GM12878 (cell line): ENCODE measurements at regions not wholly inside any gene's neighbourhood (a gene's known extent, or its start where the extent isn't known, plus 50 kb on each side); places are given as distances from the start of the nearest gene placed in this dataset.

Experiments
- ATAC-seq: fragments of 200-7000 bp; cut with Tn5 transposase; 3 replicates; pipeline ENCODE4 v1.9.1; 2020; ENCODE audit warnings: mild to moderate bottlenecking, moderate library complexity
- BruUV-seq: library from RNA; stranded (reverse); fragments of 400-500 nt; replicated peaks from 2 replicates; lab custom pipeline; 2021; lab: Mats Ljungman, UMichigan
- CTCF ChIA-PET: fragments of 300-600 bp; sonication (Branson Sonifier 250); formaldehyde crosslinking; extraction: SDS; loops from one replicate; lab custom pipeline; 2021; ENCODE audit warnings: inconsistent platforms; lab: Yijun Ruan, JAX
- POLR2A ChIA-PET: fragments of 350-600 bp; formaldehyde crosslinking; extraction: SDS; loops from one replicate; lab custom pipeline; 2021; ENCODE audit warnings: inconsistent platforms; lab: Charles Lee
- RAD21 ChIA-PET: fragments of 300-600 bp; sonication (Branson Sonifier 250); formaldehyde crosslinking; loops from one replicate; lab custom pipeline; 2023; ENCODE audit warnings: antibody characterized with exemption; ENCODE audit not compliant: unreplicated experiment; lab: Charles Lee
- SMC1A ChIA-PET: fragments of 300-600 bp; sonication (Branson Sonifier 250); formaldehyde crosslinking; loops from one replicate; lab custom pipeline; 2023; ENCODE audit not compliant: unreplicated experiment, uncharacterized antibody; lab: Charles Lee
- DNase-seq: peaks from one replicate; pipeline ENCODE4 v3.0.0-alpha.2; 2011; ENCODE audit warnings: low read depth, low spot score
- FAIRE-seq: peaks from 3 replicates; lab custom pipeline; 2011; peaks lifted over from hg19 to GRCh38; lab: Jason Lieb, UNC
- H2AFZ ChIP-seq: 2 replicates; pipeline ENCODE4 v1.6.0; 2011; ENCODE audit warnings: low read depth, low read length, control low read depth; ENCODE audit not compliant: control insufficient read depth
- H3K27ac ChIP-seq: 2 replicates; pipeline ENCODE4 v1.5.1; 2011; ENCODE audit warnings: control low read depth; ENCODE audit not compliant: control insufficient read depth, insufficient read depth
- H3K27me3 ChIP-seq, 2 experiments: replicated peaks in 1 of 2; 2 replicates each; pipeline versions ENCODE4 v1.6.0 to v1.6.1; 2011; ENCODE audit warnings: low read length in 1 of 2; ENCODE audit not compliant: control insufficient read depth in 2 of 2, insufficient read depth in 2 of 2
- H3K36me3 ChIP-seq, 2 experiments: 2 replicates each; pipeline ENCODE4 v1.5.1; 2011; ENCODE audit warnings: low read length in 1 of 2; ENCODE audit not compliant: control insufficient read depth in 2 of 2, insufficient read depth in 2 of 2
- H3K4me1 ChIP-seq: 2 replicates; pipeline ENCODE4 v1.6.1; 2011; ENCODE audit warnings: mild to moderate bottlenecking, low read length, moderate library complexity, mixed read lengths; ENCODE audit not compliant: control insufficient read depth, insufficient read depth
- H3K4me2 ChIP-seq: 2 replicates; pipeline ENCODE4 v1.6.0; 2011; ENCODE audit warnings: control low read depth; ENCODE audit not compliant: control insufficient read depth, insufficient read depth
- H3K4me3 ChIP-seq: fragments of 200-600 bp; sonication (generic); 2 replicates; pipeline ENCODE4 v1.5.1; 2016
- H3K79me2 ChIP-seq: 2 replicates; pipeline ENCODE4 v1.6.0; 2011; ENCODE audit warnings: low read length; ENCODE audit not compliant: control insufficient read depth, insufficient read depth
- H3K9ac ChIP-seq: 2 replicates; pipeline ENCODE4 v1.8.0; 2011; ENCODE audit warnings: low read length, control low read depth, mixed read lengths; ENCODE audit not compliant: control insufficient read depth, insufficient read depth
- H3K9me3 ChIP-seq: replicated peaks from 3 replicates; pipeline ENCODE4 v1.5.1; 2011; ENCODE audit warnings: mild to moderate bottlenecking, low read length; ENCODE audit not compliant: control insufficient read depth, insufficient read depth
- H4K20me1 ChIP-seq: 2 replicates; pipeline ENCODE4 v1.6.0; 2011; ENCODE audit not compliant: control insufficient read depth, insufficient read depth
- BHLHE40 ChIP-seq, 2 experiments: fragments of 450-650 bp in 1 of 2; IDR thresholded peaks; 2 replicates each; pipeline ENCODE4 v1.6.1; 2011 to 2017; ENCODE audit warnings: low read depth in 2 of 2, borderline replicate concordance in 1 of 2, improper control_type of control experiment in 1 of 2, low read length in 1 of 2, mild to moderate bottlenecking in 1 of 2
- BRCA1 ChIP-seq: IDR thresholded peaks from 2 replicates; pipeline ENCODE4 v1.6.1; 2011; ENCODE audit warnings: low read depth, low read length, improper control_type of control experiment
- CEBPB ChIP-seq, 2 experiments: fragments of 150-350 bp in 1 of 2; IDR thresholded peaks; 2 replicates each; pipeline ENCODE4 v1.6.1; 2012 to 2014; ENCODE audit warnings: low read depth in 2 of 2, low read length in 2 of 2, borderline replicate concordance in 1 of 2, inconsistent platforms in 1 of 2
- E2F4 ChIP-seq: IDR thresholded peaks from 2 replicates; pipeline ENCODE4 v1.6.1; 2012; ENCODE audit warnings: low read depth, low read length, improper control_type of control experiment
- ETV6 ChIP-seq, 2 experiments: fragments of 450-650 bp in 1 of 2; IDR thresholded peaks in 1 of 2; conservative IDR thresholded peaks in 1 of 2; 2 replicates each; pipeline ENCODE4 v1.6.1; 2014; ENCODE audit warnings: antibody characterized with exemption in 1 of 2, borderline replicate concordance in 1 of 2, low read depth in 1 of 2, mild to moderate bottlenecking in 1 of 2, moderate library complexity in 1 of 2
- GATAD2B ChIP-seq: fragments of 450-650 bp; conservative IDR thresholded peaks from 2 replicates; pipeline ENCODE4 v1.6.1; 2017; ENCODE audit warnings: low read depth, mild to moderate bottlenecking, moderate library complexity
- HDAC2 ChIP-seq: fragments of 200-600 bp; sonication (generic); IDR thresholded peaks from 2 replicates; pipeline ENCODE4 v1.6.1; 2017
- HSF1 ChIP-seq: fragments of 150-350 bp; IDR thresholded peaks from 2 replicates; pipeline ENCODE4 v1.6.1; 2014; ENCODE audit warnings: mild to moderate bottlenecking, low read depth, low read length
- NR2F1 ChIP-seq: fragments of 450-650 bp; conservative IDR thresholded peaks from 2 replicates; pipeline ENCODE4 v1.6.1; 2017; ENCODE audit warnings: mild to moderate bottlenecking
- RAD21 ChIP-seq: IDR thresholded peaks from 2 replicates; pipeline ENCODE4 v1.6.1; 2011; ENCODE audit warnings: mild to moderate bottlenecking, low read depth, low read length, moderate library complexity; ENCODE audit not compliant: insufficient read depth
- RFX5 ChIP-seq: IDR thresholded peaks from 2 replicates; pipeline ENCODE4 v1.6.1; 2011; ENCODE audit warnings: low read depth, low read length, improper control_type of control experiment
- SIN3A ChIP-seq: IDR thresholded peaks from 2 replicates; pipeline ENCODE4 v1.6.1; 2012; ENCODE audit warnings: low read depth, low read length, improper control_type of control experiment
- SMC3 ChIP-seq: IDR thresholded peaks from 2 replicates; pipeline ENCODE4 v1.6.1; 2011; ENCODE audit warnings: low read length, improper control_type of control experiment, borderline replicate concordance
- SRF ChIP-seq, 2 experiments: IDR thresholded peaks; 2 replicates each; pipeline ENCODE4 v1.6.1; 2011; ENCODE audit warnings: low read depth in 2 of 2, low read length in 2 of 2, mild to moderate bottlenecking in 1 of 2, moderate library complexity in 1 of 2
- SUZ12 ChIP-seq: fragments of 200-600 bp; sonication (generic); IDR thresholded peaks from one replicate; pipeline ENCODE4 v1.6.1; 2018; ENCODE audit warnings: antibody characterized with exemption, mild to moderate bottlenecking; ENCODE audit not compliant: unreplicated experiment
- TBL1XR1 ChIP-seq: IDR thresholded peaks from 2 replicates; pipeline ENCODE4 v1.6.1; 2012; ENCODE audit warnings: low read depth, low read length, improper control_type of control experiment
- ZBTB40 ChIP-seq: fragments of 450-650 bp; IDR thresholded peaks from 2 replicates; pipeline ENCODE4 v1.6.1; 2016; ENCODE audit warnings: mild to moderate bottlenecking, moderate library complexity, borderline replicate concordance
- ZZZ3 ChIP-seq: IDR thresholded peaks from 2 replicates; pipeline ENCODE4 v1.6.1; 2011; ENCODE audit warnings: low read depth; ENCODE audit not compliant: control insufficient read depth, insufficient read length
- WGBS: methylation state at CpG from one replicate; pipeline ENCODE4 v1.1.6; 2016; ENCODE audit warnings: low lambda C conversion rate; ENCODE audit not compliant: insufficient replicate concordance, insufficient coverage; ENCODE audit errors: missing lambda C conversion rate; 5-methylcytosine and 5-hydroxymethylcytosine counted together
- in situ Hi-C: fragments of 300-500 bp; cut with MboI; formaldehyde crosslinking; loops from 9 replicates; pipeline ENCODE4 v1.14.3; 2018; ENCODE audit warnings: mixed read lengths
- intact Hi-C: fragments of 100-400 bp; cut with micrococcal nuclease; formaldehyde crosslinking; loops from one replicate; pipeline ENCODE4 v1.14.2; 2022; ENCODE audit not compliant: unreplicated experiment

GRCh38 chr6:126145351-126145750 lies 159.0 kb downstream of the TRMT11 start (continued):
- TF ChIP-seq HSF1 (no peak), CEBPB (IDR thresholded peaks at IDR 0.05; ENCODE audit: borderline replicate concordance in 1 of 2, low read depth in 2 of 2, low read length in 2 of 2) (no peak), NR2F1 (no peak)

GRCh38 chr6:126147291-126147815 lies 161.0 kb downstream of the TRMT11 start:
- RAD21 ChIA-PET = no interaction called here
- no peak overlapping the region for H3K27ac ChIP-seq
- CTCF ChIA-PET = no interaction called here
- no peaks in the 10 kb centered on the region for H3K27me3 ChIP-seq
- no peaks in the 10 kb centered on the region for H3K9me3 ChIP-seq
- ATAC-seq = no peak
- no peak overlapping the region for H2AFZ ChIP-seq
- SMC1A ChIA-PET = no interaction called here
- no peaks in the 10 kb centered on the region for H4K20me1 ChIP-seq
- no peaks in the 10 kb centered on the region for H3K4me1 ChIP-seq
- POLR2A ChIA-PET = no interaction called here
- no peak overlapping the region for H3K4me3 ChIP-seq
- 68% methylated on average over 4 of the region's 4 CpGs for WGBS
- H3K36me3 ChIP-seq = no peaks in the 10 kb centered on the region
- H3K79me2 ChIP-seq = no peaks in the 10 kb centered on the region
- H3K4me2 ChIP-seq = no peak overlapping the region
- BruUV-seq = no TSS peak
- FAIRE-seq = no peak
- DNase-seq = no peak
- in situ Hi-C loops (no loop called here), intact Hi-C loops (no loop called here)
- no peak overlapping the region for H3K9ac ChIP-seq
- TF ChIP-seq SMC3 (no peak), RFX5 (no peak), E2F4 (no peak), GATAD2B (no peak), BRCA1 (no peak), ETV6 (conservative IDR thresholded peaks at IDR 0.05 in 1 of 2, IDR thresholded peaks at IDR 0.05 in 1 of 2; ENCODE audit: borderline replicate concordance in 1 of 2, low read depth in 1 of 2) (no peak), ZZZ3 (no peak), SUZ12 (no peak), RAD21 (no peak), HDAC2 (no peak), SIN3A (no peak), TBL1XR1 (no peak), ZBTB40 (no peak), SRF (IDR thresholded peaks at IDR 0.05; ENCODE audit: low read depth in 2 of 2, low read length in 2 of 2) (no peak), BHLHE40 (IDR thresholded peaks at IDR 0.05; ENCODE audit: borderline replicate concordance in 1 of 2, low read depth in 2 of 2, low read length in 1 of 2) (no peak)
